ENCODE measurements at regions not wholly inside any gene's neighbourhood (a gene's known extent, or its start where the extent isn't known, plus 50 kb on each side); places are given as distances from the start of the nearest gene placed in this dataset.
"Not testable (repeated sequence)": the region's sequence is repeated elsewhere in the genome, so short reads cannot be mapped to it uniquely, and the experiment has no call there.

DNA sequence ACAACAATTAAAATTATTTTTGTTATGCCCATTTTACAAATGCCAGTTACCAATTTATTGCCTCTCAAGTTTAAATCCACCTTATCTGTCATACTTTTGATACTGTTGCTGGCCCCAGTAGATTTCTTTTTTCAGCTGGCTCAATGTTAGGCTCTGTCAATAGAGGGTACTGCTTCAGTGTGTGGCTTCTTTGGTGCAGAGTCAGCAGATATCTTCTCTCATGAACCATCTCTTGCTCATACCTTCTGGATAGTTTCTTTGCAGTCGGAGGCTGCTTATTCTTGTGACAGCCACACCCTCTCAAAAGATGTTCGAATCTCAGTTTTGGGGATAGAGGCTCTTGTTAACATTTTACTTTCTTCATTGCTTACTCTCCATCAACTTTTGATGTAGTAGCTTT lies 849.9 kb upstream of the SEMA6A start:
- no peak for DNase-seq (ENCODE audit: low spot score)

DNA sequence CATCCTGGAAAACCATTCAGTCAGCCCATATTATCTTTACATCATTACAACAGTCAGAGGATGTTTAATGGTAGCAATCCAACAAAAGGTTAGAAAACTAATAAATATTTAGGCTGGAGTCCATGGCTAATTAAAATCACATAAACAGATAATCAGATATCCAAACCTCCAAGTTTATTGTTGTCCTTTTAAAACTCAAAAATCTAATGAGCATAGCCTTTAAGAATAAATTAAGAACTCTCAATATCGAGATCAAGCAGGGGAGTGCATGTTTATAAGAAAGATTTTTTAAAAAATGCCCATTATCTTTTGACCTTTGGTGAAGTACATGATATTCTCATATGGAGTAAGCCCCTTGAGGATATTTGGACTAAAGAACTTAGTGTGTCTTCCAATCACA lies 842.9 kb upstream of the SEMA6A start:
- no peak for DNase-seq (ENCODE audit: low spot score)

DNA sequence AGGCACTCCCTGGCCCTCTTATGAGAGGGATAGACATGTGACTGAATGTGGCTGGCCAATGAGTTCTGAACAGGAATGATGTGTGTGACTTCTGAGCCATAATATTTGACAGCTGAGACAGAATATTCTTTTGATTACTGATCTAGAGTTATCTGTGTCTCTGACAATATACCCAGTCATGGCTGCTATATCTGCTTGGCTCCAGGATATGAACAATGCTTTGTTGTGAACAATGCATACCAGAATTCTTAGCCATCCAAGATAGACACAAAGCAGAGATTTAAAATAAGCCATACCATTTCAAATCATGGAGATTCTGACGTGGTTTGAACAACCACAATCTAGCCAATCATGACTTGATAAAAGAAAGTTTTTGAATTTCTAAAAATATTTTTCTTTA lies 840.3 kb upstream of the SEMA6A start:
- DNase-seq (ENCODE audit: low spot score): no peak

DNA sequence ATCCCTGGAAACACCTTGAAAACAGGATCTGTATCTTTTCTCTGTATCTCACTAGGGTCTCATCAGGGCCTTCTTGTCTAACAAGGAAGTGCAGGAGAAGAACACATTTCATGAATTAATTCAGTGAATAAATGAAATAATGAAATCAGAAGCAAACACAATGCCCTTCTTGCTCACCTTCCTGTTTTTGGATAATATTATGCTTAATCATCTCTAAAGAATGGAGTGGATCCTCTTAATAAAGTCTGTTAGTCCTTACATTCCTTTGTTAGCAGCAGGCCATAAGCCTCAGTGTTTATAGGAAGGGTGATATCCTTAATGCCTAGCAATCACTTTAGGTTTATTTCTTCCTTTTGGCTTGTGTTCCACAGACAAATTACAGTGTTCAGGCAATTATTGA lies 837.1 kb upstream of the SEMA6A start:
- DNase-seq (ENCODE audit: low spot score): no peak

DNA sequence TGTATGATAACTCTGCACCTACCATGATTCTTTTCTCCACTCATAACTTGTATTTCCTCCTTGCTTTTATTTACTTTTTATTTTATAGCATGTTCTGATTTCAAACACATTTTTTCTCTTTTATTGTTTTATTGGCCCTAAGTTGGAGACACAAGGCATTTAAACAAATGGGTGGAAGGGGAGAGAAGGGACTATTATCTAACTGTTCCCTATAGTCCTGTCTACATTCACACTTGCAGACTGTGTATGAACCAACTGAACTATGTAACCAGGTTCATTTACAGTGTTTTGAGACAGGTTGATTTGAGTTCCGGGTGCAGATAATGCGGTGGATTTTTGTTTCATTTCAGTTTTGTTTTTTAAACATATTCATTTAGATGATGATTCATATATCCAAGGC lies 830.6 kb upstream of the SEMA6A start:
- no peak for DNase-seq (ENCODE audit: low spot score)

DNA sequence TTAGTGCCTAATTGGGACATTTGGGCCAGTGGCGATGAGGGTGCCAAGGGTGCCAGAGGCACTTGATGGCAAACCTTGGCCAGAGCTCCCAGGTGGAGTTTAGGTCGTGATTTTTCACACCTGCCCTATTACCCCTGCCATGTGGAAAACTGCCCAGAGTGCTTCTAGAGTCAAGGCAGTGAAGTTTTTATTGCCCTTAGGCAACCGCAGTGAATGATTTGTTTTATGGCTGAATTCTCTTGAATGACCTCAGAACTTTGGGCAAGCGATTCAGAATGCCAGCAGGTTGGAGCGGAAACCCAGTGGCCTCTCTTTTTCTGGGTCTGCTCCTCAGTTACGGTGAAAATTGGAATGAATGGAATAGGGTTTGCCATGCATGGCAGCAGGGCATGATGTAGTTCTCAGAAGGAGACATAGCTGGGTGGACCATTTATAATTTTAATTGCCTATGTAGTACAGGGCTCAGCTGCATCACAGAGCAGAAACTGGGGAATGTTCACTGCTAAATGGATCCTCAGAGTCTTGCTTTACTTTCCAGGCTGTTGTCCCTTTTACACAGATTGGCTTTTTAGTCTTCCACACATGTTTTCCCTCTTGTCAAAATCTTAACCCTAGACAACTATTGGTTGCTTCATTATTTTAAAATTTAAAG lies 820.0 kb upstream of the SEMA6A start:
- DNase-seq (ENCODE audit: low spot score): no peak

DNA sequence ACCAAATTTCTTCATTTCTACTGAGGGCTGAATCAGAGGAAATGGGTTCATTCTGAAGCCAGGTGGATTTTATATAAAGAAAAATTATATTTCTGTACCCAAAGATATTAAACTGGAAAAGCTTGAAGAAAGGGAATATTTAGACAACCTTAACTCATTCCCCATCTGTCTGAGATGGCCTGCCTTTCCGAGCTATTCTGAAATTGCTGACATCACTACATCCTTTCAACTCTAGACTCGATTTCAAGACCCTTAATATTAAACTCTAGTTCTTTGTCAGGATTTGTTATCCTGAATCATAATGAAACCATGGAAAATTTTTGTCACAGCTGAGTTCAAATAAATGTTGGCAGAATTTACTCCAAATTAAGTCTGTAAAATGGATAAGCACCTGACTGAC lies 818.5 kb upstream of the SEMA6A start:
- DNase-seq (ENCODE audit: low spot score): no peak

DNA sequence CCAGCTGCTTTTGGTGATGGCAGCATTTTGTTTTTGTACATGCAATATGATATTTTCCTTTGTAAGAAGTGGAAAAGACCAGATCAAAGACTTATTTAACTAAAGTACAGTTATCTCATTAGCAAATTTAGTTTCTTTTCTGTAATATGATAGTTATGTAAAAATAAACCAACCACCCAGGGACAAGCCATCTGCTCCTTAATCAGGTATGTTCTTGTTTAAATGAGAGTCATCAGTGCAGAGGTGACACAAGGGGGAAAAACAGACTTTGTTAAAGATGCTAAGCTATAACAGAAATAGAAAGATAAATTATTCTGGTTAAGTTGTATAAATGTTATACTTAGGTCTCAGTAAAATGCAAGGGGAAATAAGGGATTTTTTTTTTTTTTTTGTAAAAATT lies 805.7 kb upstream of the SEMA6A start:
- no peak for DNase-seq (ENCODE audit: low spot score)

DNA sequence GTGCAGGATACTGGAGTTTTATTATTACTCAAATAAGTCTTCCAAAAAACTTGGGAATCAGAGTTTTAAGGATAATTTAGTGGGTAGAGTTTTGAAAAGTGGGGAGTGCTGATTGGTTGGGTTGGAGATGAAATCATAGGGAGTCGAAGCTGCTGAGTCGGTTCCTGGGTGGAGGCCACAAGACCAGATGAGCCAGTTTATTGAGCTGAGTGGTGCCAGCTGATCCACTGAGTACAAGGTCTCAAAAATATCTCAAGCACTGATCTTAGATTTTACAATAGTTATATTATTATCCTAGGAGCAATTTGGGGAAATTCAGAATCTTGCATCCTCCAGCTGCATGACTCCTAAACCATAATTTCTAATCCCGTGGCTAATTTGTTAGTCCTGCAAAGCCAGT lies 804.9 kb upstream of the SEMA6A start:
- no peak for DNase-seq (ENCODE audit: low spot score)

DNA sequence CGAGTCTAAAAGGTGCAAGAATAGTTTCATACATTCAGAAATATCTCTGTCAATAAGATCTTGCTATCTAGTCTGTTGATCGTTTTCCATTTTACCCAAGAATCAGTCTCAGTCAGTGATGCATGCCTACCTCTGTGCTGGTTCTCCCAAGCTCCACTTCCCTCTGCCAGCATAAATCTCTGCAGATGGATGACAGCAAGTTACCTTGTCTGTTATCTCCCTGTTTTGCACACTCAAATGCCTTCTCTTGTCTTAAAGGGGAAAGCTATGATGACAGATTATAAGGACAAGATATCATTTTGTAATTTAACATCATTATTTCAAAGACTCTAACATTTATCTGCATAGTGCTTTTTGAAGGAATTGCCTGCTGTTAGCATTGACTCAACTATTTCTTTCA lies 802.1 kb upstream of the SEMA6A start:
- DNase-seq (ENCODE audit: low spot score): no peak

DNA sequence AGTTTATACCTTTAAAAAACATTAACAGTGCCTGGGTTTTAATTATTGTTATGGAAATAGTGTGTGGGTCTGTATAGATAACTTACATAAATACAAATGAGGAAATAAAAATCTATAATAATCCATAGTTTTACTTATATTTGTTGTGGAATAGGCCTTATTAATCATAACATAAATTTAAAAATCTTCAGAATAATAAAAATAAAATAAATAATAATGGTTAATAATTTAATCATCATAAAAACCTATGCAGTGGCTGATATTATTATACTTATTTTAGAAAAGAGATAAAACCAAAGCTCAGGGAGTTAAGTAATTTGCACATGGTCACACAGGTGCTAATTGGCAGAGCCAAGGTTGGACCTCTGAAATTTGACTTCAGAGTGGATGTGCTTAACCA lies 785.3 kb upstream of the SEMA6A start:
- DNase-seq (ENCODE audit: low spot score): no peak

DNA sequence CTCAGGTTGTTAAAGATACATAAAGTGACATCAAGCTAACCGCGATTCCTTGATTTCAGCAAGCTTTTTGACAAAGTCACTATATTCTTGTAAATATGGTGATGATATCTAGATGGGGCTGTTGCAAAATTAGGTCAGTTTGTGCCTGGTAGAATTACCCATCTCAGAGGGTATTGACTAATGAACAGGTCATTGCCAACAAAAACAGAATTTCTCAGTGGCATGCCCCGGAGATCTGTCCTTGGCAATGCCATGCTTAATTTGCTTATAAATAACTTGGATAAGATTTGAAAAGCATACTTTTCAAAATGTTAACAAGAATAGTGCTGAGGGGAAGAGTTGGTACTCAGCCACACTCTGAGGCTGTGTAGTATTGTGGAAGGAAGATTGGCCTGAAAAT lies 783.3 kb upstream of the SEMA6A start:
- no peak for DNase-seq (ENCODE audit: low spot score)

DNA sequence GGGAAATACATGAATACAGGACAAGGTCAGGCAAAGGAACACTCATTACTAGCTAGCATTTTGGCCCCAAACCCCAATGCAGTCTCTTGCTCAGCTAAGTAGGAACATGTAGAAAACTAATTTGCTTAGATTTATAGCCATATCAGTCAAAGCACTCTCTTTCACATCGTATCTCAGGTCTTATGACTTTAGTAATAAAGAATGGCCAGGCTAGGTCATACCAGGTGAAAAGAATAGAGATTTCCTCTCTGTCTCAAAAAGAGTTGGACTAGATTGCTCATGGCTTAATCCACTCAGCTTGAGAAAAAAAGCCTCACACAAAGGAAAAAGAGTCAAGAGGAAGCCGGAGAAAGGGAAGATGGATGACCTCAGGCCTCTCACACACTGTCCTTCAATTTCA lies 772.7 kb upstream of the SEMA6A start:
- no peak for DNase-seq (ENCODE audit: low spot score)

DNA sequence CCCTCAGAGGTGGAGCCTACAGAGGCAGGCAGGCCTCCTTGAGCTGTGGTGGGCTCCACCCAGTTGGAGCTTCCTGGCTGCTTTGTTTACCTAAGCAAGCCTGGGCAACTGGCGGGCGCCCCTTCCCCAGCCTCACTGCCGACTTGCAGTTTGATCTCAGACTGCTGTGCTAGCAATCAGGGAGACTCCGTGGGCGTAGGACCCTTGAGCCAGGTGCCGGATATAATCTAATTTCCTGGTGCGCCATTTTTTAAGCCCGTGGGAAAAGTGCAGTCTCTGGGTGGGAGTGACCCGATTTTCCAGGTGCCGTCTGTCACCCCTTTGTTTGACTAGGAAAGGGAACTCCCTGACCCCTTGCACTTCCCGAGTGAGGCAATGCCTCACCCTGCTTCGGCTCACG lies 769.1 kb upstream of the SEMA6A start:
- not testable (repeated sequence) for DNase-seq (ENCODE audit: low spot score)

DNA sequence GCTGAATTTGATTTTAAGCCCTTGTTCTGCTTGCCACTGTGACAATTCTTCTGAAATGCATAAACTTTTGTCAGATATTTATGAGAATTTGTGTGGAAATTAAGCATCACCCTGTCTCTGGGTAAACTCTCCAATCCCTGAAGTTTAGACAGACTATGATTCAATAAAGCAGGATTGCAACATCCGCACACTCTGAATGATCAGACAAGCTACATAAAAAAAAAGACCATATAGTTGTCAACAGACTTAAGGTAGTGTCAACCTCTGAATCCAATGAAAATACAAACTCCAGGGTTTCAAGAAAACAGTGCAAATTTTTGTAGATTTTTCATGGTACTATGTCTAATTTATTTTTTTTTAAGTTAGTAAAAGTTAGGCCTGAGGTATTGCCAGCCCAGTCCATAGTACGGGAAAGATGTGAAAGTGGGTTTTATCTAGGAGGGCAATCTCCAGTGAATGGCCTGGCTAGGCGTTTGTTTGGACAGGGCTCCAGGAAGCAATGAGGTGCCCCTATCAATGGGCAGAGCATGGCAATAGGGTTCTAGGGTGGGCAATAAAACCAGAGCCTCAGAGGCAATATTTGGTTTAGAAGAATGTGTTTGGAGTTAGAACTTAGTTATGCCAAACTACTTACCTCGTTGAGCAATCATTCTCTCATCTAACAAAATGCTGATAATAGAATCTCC lies 762.6 kb upstream of the SEMA6A start:
- no peak for DNase-seq (ENCODE audit: low spot score)

DNA sequence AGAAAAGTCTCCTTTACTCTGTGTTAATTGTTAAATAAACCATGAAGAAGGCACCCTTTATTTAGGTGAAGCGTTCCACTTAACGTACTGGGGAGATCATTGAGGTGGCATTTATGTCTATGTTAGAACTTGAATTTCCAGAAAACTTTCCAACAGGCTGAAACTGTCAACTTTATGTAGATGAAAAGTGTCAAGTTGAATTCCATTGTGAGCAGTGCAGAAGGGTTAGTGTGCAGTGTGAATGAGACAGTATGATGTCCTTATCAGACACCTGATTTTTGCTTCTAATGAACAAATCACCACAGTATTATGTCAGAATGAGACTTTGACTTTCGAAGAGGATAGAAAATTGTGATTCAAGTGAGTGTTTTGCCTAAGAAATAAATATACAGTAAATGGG lies 761.6 kb upstream of the SEMA6A start:
- DNase-seq (ENCODE audit: low spot score): no peak

DNA sequence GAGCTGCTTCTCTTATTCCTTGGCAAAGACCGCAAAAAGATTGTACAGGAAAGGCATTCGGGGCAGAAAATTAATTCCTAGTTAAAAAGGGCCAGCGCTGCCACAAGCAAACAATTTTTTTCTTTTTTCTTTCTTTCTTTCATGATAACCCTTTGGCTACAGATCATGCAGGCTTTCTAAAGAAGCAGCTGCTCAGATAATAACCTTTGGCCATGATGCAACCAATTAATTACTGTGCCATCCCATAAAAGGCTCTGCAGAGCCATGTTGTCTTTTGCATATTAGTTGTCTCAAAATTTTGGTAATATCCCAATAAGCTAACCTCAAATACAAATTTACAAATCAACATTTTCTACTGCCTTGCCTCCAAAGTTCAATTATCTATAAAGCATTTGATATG lies 758.4 kb upstream of the SEMA6A start:
- no peak for DNase-seq (ENCODE audit: low spot score)

DNA sequence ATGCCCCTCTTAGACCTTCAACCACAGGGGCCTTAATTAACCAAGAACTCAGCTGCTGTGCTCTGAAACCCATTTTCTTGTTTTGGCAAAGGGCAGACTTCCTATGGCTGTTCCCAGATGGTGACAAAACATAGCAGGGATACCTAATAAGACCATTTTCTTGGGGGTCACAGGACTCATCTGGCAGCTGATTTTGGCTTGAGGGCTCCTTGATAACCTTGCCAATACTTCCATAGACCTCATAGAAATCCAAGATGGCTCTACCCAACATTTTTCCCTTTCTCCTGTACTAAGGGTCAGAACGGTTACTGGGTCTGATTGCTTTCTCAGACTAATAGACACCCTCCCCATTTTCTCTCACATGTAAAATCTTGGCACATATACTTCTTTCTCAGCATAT lies 757.7 kb upstream of the SEMA6A start:
- no peak for DNase-seq (ENCODE audit: low spot score)

DNA sequence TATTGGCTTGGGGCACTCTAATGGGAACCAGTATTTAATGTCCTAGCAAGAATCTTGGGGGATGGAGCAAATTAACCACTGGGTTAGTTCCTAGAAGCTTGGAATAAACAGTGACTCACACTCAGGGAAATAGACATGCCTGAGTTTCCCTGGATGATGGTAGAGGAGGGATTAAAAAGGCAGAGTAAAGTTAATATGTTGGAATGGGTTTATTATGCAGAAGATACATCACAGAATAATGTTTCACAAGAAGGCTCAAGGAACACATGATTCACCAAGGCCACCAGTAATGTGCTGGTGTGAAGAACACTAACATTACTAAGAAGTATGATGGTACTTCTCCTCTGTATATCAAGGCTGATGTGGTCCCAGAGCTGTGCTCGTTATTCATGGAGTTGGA lies 752.9 kb upstream of the SEMA6A start:
- no peak for DNase-seq (ENCODE audit: low spot score)

DNA sequence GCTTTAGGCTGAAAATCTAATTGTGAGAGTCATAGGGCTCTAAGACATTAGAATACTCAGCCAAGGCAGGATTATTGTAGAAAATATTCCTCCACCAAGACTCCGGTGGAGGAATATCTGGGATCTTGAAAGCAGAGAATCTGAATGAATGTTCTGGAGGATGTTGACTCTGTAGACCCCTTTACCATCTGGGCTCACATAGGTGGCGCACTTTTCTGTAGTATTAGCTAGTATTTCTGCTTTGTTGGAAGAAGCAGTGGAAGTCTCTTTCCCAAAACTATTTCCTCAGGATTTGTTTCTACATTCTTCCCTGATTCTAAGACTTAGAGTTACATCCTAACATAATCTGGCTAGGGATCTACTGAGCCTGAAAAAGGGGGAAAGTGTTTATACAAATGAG lies 752.4 kb upstream of the SEMA6A start:
- DNase-seq (ENCODE audit: low spot score): no peak

DNA sequence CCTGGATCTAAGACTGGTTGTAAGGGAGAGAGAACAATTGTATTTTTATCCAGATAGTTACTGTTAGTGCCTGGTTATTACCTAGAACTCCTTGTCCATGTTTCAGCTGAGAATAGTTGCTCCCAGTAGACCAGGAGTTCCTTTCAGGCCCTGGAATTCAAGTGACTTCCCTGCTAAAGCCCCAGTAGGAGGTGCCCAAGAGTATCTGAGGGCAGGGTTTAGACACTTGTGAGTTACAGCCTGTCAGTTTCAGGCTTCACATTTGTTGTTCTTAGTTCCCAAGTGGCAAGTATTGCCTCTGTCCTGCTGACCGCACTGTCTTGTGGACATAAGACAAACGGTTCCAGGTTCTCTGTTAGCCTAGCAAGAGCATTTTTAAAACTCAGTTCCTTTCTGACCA lies 743.9 kb upstream of the SEMA6A start:
- DNase-seq (ENCODE audit: low spot score): no peak

DNA sequence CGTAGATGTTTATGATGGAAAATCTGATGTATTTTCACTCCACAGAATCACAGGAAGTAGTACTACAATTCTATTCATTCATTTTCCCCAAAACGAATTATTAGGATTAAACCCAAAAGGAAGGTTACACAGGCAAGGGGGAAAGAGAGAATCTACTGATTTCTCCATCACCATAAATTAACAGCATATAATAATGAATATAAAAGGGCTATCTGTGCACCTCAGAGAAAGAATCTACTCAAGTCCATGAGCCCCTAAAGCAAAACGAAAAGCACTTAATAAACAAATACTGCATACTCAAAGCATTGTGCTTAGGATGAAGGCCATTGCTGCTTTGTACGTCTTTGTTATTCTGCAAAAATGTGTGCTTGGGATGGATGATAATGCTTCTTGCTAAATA lies 740.5 kb upstream of the SEMA6A start:
- no peak for DNase-seq (ENCODE audit: low spot score)

DNA sequence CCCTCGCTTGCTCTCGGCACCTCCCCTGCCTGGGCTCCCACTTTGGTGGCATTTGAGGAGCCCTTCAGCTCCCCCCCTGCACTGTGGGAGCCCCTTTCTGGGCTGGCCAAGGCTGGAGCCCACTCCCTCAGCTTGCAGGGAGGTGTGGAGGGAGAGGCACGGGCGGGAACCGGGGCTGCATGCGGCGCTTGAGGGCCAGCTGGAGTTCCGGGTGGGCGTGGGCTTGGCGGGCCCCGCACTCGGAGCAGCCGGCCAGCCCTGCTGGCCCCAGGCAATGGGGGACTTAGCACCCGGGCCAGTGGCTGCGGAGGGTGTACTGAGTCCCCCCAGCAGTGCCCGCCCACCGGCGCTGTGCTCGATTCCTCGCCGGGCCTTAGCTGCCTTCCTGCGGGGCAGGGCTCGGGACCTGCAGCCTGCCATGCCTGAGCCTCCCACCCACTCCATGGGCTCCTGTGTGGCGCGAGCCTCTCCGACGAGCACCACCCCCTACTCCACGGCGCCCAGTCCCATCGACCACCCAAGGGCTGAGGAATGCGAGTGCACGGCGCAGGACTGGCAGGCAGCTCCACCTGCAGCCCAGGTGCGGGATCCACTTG lies 730.0 kb upstream of the SEMA6A start:
- DNase-seq (ENCODE audit: low spot score): not testable (repeated sequence)

DNA sequence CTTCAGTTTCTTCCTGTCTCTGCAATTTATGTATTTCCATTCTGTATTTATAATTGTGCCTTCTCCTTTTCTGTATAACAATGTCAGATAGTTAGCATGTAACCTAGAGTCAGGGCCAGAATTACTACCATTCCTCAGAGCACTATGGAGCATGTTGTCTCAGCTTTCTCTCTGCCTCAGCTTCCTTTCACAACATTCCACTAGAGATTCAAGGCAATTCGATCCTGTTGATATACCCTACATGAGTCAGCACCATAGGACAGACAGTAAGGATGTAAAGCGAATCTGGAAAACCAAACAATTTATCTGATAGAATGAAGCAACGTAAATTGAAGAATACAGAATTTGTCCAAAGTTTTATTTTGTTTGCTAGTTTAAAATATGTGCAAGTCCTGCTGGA lies 728.3 kb upstream of the SEMA6A start:
- DNase-seq (ENCODE audit: low spot score): no peak
